ENCODE measurements at regions not wholly inside any gene's neighbourhood (a gene's known extent, or its start where the extent isn't known, plus 50 kb on each side); places are given as distances from the start of the nearest gene placed in this dataset.
A peak's percentile ranks its signal among the peaks of the same experiment; 100 is the strongest.

DNA sequence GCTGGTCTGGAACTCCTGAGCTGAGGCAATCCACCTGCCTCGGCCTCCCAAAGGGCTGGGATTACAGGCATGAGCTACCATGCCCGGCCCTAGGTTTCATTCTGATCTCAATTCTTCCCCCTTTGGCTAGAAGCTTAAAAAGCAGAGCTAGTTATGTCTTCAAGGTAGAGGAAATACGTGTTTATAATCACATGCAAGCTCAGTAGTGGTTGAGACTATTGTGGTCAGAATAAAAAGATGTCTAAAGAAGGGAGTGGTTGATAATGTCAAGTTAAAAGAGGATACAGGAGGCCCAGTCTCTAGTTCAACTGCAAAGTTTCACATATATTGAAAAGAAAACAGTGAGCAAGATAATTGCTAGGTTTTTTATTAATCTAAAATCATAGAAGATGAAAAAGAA lies 807.8 kb upstream of the ACVR2A start:
- Histone ChIP-seq H3K4me3 (no peak overlapping the region), H3K36me3 (no peaks in the 10 kb centered on the region), H3K27me3 (no peaks in the 10 kb centered on the region), H3K27ac (no peak overlapping the region), H3K4me1 (ENCODE audit: low read depth) (no peaks in the 10 kb centered on the region), H3K9me3 (ENCODE audit: low read depth) (no peaks in the 10 kb centered on the region)
- TF ChIP-seq CTCF (IDR thresholded peaks at IDR 0.05; ENCODE audit: low read depth, low read length): no peak
- DNase-seq (ENCODE audit: low read depth in 1 of 2, low spot score in 1 of 2): no peak

DNA sequence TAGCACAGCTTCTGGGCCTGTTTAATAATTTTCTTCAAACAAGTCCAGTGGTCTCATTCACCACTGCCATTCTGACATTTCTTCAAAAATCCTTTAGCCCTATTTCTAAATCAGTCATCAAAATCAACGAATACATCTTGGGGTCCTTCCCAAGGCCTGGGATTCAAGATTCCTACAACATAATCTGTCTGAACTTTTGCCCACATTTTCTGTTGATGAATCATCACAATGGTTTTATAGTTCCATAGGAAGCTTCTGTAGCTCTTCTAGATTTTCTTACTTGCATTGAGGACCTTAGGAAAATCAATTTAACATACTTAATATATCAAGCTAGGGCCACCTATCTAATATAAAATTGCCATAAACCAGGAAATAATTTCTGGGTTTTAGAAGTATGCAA lies 811.8 kb upstream of the ACVR2A start:
- H3K9me3 ChIP-seq (ENCODE audit: low read depth): no peaks in the 10 kb centered on the region
- no peaks in the 10 kb centered on the region for H3K27me3 ChIP-seq
- TF ChIP-seq CTCF (IDR thresholded peaks at IDR 0.05; ENCODE audit: low read depth, low read length): no peak
- H3K36me3 ChIP-seq: no peaks in the 10 kb centered on the region
- H3K4me3 ChIP-seq: no peak overlapping the region
- DNase-seq (ENCODE audit: low read depth in 1 of 2, low spot score in 1 of 2): peak in 1 of 2 donors; percentile 25
- no peak overlapping the region for H3K27ac ChIP-seq
- H3K4me1 ChIP-seq (ENCODE audit: low read depth): peaks cover 7% of the 10 kb centered on the region

GRCh38 chr2:147031897-147032296 lies 812.9 kb upstream of the ACVR2A start:
- no peaks in the 10 kb centered on the region for H3K27me3 ChIP-seq
- H3K9me3 ChIP-seq (ENCODE audit: low read depth): no peaks in the 10 kb centered on the region
- DNase-seq (ENCODE audit: low read depth in 1 of 2, low spot score in 1 of 2): no peak
- no peak overlapping the region for H3K4me3 ChIP-seq
- no peak overlapping the region for H3K27ac ChIP-seq
- H3K36me3 ChIP-seq: no peaks in the 10 kb centered on the region
- no peak for TF ChIP-seq CTCF (IDR thresholded peaks at IDR 0.05; ENCODE audit: low read depth, low read length)
- peaks cover 7% of the 10 kb centered on the region for H3K4me1 ChIP-seq (ENCODE audit: low read depth)

DNA sequence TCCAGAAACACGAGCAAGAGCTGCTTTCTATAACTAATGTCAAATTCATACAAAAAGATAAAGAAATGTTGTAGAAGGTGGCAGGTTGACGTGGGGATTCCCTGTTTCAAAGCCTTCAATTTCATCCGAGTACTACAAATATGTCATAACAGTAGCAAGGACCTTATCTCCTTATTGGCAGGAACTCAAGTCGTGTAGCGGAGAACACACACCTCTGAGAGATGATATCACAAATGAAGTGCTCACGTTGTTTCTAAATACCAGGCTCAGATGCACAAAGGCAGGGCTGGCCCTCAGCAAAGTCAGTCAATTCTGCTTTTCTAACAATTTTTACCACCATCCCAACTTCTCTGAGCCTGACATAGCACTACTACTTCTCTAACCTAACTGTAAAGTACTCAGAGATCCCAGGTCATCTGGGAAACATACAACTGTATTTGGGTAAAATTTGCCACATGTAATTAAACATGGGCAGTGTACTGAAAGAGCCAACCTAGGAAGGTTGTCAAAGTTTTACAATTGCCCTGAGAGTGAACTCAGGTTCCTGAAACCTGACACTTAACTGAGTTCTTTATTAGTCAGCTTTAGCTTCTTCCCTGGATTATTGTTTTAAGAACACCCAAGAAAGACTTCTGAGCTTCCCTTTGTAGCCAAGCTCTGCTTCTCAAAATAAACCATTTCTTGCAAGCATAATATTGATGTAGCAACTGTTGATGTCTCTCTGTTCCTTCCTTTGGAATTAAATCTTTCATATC lies 813.7 kb upstream of the ACVR2A start:
- H3K36me3 ChIP-seq: no peaks in the 10 kb centered on the region
- H3K4me3 ChIP-seq: no peak overlapping the region
- DNase-seq (ENCODE audit: low read depth in 1 of 2, low spot score in 1 of 2): peak; percentile 37 to 52
- H3K27me3 ChIP-seq: no peaks in the 10 kb centered on the region
- no peak overlapping the region for H3K27ac ChIP-seq
- peaks cover 7% of the 10 kb centered on the region for H3K4me1 ChIP-seq (ENCODE audit: low read depth)
- H3K9me3 ChIP-seq (ENCODE audit: low read depth): no peaks in the 10 kb centered on the region
- TF ChIP-seq CTCF (IDR thresholded peaks at IDR 0.05; ENCODE audit: low read depth, low read length): no peak

DNA sequence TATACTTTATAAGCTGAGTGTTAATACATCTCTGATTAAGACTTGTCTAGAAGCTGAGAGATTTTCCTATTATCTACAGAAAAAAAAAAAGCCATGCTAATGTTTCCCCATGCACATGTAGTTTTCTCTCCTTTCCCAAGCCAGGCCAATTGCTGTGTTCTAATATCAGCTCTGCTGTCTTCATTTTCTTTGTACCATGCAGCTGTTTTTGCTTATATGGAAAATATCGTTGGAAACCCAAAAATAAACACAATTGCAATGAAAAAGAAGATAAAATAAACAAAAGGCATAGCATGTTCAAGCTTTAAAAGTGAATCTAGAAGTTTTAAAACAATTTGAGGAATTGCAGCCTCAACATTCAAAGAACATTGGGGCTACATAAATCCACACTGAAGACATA lies 817.4 kb upstream of the ACVR2A start:
- H3K27me3 ChIP-seq: no peaks in the 10 kb centered on the region
- DNase-seq (ENCODE audit: low read depth in 1 of 2, low spot score in 1 of 2): peak in 1 of 2 donors; percentile 13
- no peaks in the 10 kb centered on the region for H3K9me3 ChIP-seq (ENCODE audit: low read depth)
- H3K27ac ChIP-seq: no peak overlapping the region
- peaks cover 7% of the 10 kb centered on the region for H3K4me1 ChIP-seq (ENCODE audit: low read depth)
- TF ChIP-seq CTCF (IDR thresholded peaks at IDR 0.05; ENCODE audit: low read depth, low read length): no peak
- no peak overlapping the region for H3K4me3 ChIP-seq
- no peaks in the 10 kb centered on the region for H3K36me3 ChIP-seq
